ENCODE measurements at regions not wholly inside any gene's neighbourhood (a gene's known extent, or its start where the extent isn't known, plus 50 kb on each side); places are given as distances from the start of the nearest gene placed in this dataset.
"Not testable (repeated sequence)": the region's sequence is repeated elsewhere in the genome, so short reads cannot be mapped to it uniquely, and the experiment has no call there.

DNA sequence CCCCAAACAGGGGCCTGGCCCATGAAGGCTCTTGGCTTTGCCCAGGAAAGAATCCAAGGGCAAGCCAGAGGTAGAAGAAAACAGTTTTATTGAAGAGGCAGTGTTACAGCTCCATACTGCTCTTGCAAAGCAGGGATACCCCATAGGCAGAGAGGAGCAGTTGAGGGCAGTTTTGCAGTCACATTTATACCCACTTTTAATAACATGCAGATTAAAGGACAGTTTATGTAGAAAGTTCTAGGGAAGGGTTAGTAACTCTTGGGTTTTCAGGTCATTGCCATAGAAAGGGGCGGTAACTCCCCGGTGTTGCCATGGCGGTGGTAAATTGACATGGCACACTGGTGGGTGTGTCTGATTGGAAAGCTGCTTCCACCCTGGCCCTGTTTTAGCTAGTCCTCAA, 80.5 kb upstream of the GNAZ start:
- no peak for DNase-seq (ENCODE audit: low read depth)

DNA sequence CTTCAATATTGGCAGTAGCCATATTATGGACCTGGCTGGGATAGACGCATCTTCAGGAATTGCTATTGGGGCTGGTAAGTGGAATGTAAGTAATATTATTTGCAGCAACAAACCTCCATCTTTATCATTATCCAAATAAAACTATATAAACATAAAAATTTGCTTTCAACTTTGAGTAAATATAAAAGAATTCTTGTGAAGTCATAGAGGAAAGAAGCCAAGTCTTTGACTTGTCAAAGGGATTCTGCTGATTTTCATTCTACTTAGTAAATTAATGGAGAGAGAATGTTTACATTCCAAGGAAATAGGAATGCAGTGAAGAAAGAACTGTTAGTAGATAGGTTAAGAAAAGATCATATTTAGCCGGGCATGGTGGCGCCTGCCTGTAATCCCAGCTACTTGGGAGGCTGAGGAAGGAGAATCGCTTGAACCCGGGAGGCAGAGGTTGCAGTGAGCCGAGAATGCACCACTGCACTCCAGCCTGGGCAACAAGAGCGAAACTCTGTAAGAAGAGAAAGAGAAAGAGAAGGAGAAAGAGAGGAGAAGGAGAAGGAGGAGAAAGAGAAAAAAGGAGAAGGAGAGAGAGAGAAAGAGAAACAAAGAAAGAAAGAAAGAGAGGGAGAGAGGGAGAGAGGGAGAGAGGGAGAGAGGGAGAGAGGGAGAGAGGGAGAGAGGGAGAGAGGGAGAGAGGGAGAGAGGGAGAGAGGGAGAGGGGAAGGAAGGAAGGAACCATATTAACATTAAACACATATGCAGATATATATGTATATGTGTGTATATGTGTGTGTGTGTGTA, 79.4 kb upstream of the GNAZ start:
- not testable (repeated sequence) for H3K4me3 ChIP-seq (ENCODE audit: low read depth, low read length); H3K27me3 ChIP-seq (ENCODE audit: control insufficient read depth, insufficient read depth, low read length); H3K36me3 ChIP-seq (ENCODE audit: control insufficient read depth, insufficient read depth, low read length); DNase-seq (ENCODE audit: low read depth)

More for the DNA sequence above, 80.5 kb upstream of the GNAZ start:
- TF ChIP-seq, protein P1, sequence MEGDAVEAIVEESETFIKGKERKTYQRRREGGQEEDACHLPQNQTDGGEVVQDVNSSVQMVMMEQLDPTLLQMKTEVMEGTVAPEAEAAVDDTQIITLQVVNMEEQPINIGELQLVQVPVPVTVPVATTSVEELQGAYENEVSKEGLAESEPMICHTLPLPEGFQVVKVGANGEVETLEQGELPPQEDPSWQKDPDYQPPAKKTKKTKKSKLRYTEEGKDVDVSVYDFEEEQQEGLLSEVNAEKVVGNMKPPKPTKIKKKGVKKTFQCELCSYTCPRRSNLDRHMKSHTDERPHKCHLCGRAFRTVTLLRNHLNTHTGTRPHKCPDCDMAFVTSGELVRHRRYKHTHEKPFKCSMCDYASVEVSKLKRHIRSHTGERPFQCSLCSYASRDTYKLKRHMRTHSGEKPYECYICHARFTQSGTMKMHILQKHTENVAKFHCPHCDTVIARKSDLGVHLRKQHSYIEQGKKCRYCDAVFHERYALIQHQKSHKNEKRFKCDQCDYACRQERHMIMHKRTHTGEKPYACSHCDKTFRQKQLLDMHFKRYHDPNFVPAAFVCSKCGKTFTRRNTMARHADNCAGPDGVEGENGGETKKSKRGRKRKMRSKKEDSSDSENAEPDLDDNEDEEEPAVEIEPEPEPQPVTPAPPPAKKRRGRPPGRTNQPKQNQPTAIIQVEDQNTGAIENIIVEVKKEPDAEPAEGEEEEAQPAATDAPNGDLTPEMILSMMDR (IDR thresholded peaks at IDR 0.05; ENCODE audit: insufficient read depth, low read length, poor library complexity, severe bottlenecking), result no peak
- no peaks in the 10 kb centered on the region for H3K27me3 ChIP-seq (ENCODE audit: control insufficient read depth, insufficient read depth, low read length)
- H3K4me3 ChIP-seq (ENCODE audit: low read depth, low read length), result no peak overlapping the region
- no peaks in the 10 kb centered on the region for H3K36me3 ChIP-seq (ENCODE audit: control insufficient read depth, insufficient read depth, low read length)

DNA sequence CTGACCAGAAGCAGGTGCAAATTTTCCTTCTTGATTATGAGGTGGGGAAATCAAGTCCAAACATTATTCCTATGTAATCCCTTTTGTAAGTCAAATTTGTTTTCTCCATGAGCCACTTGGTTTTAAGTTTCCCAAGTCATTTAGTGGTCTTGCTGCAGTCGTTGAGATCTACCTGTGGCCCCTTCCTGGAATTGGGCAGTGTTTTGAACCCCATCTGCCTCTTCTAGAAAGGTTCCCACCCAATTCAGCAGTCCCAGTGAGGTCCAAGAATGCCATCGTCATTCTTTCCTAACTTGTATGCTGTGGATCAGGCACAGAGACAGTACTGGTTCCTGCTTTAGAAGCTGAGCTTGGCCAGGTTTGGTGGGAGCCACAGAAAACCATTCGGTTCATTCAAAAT, 77.8 kb upstream of the GNAZ start:
- DNase-seq (ENCODE audit: low read depth), result no peak
- TF ChIP-seq, protein P1 (IDR thresholded peaks at IDR 0.05; ENCODE audit: insufficient read depth, low read length, poor library complexity, severe bottlenecking), result no peak
- Histone ChIP-seq H3K36me3 (ENCODE audit: control insufficient read depth, insufficient read depth, low read length) (no peaks in the 10 kb centered on the region), H3K27me3 (ENCODE audit: control insufficient read depth, insufficient read depth, low read length) (no peaks in the 10 kb centered on the region), H3K4me3 (ENCODE audit: low read depth, low read length) (no peak overlapping the region)

DNA sequence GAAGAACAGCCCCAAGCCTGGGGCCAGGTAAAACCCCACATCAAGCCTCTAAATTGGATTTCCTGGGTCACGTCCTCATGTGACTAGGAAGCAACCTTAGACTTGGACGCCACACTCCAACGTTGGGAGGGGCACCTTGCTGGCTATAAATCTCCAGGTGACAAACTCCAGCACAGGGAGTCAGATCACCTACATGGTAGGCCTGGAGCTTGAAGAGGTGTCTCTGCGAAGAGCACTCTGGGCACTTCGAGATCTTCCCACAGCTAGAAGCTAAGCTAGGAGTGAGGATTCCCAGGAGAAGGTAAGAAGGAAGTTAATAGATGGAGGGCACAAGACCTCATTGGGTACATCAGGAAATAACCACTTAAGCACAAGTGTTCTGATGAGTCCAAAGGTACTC, 77.1 kb upstream of the GNAZ start:
- H3K36me3 ChIP-seq (ENCODE audit: control insufficient read depth, insufficient read depth, low read length), result no peaks in the 10 kb centered on the region
- TF ChIP-seq, protein P1 (IDR thresholded peaks at IDR 0.05; ENCODE audit: insufficient read depth, low read length, poor library complexity, severe bottlenecking), result no peak
- H3K27me3 ChIP-seq (ENCODE audit: control insufficient read depth, insufficient read depth, low read length), result no peaks in the 10 kb centered on the region
- no peak for DNase-seq (ENCODE audit: low read depth)
- no peak overlapping the region for H3K4me3 ChIP-seq (ENCODE audit: low read depth, low read length)

DNA sequence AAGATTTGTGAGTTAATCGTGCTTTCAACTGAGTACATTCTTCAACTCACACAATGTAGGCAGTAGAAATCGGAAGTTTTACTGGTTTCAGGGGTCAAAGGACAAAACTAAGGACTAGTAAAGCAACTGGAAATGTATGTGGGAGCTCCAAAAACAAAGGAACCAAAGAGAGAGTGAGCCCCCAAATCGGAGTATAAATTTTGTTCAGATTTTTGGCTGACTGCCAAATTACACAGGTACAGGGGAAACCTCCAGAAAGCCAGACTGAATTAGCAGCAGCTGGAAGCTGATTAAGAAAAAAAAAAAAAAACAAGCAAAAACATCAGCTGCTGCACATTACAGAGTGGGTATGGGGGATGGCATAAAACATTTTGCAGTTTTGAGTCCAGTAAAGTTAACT, 75.2 kb upstream of the GNAZ start:
- TF ChIP-seq, protein P1 (IDR thresholded peaks at IDR 0.05; ENCODE audit: insufficient read depth, low read length, poor library complexity, severe bottlenecking), result no peak
- Histone ChIP-seq H3K4me3 (ENCODE audit: low read depth, low read length) (no peak overlapping the region), H3K27me3 (ENCODE audit: control insufficient read depth, insufficient read depth, low read length) (no peaks in the 10 kb centered on the region), H3K36me3 (ENCODE audit: control insufficient read depth, insufficient read depth, low read length) (no peaks in the 10 kb centered on the region)
- DNase-seq (ENCODE audit: low read depth), result no peak

DNA sequence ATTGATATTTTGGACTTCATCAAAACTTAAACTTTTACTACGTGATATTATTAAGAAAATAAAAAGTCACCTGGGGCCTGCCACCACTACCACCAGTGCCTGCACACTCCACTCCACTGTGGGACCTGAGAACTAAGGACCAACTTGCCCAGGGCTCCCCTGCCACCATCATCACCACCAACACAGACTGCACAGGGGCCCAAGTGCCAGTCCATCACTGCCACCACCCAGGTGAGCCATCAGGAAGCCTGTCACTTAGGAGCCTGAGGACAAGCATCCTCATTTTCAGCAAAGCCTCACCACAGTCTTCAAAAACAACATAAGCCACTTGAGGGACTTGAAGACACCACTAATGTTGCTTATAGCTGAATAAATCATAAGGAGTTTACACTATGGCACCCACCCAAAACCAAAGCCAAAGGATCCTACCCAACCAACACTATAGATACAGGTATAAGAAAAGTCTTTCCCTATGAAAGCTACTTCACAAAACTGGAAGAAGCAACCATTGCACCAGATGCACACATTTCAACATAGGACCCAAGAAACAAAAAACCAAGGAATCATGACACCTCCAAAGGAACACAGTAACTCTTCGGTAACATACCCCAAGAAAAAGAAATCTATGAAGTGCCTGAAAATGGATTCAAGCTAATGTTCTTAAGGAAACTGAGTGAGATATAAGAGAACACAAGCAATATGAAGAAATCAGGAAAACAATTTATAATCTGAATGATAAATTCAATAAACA, 73.6 kb upstream of the GNAZ start:
- no peaks in the 10 kb centered on the region for H3K36me3 ChIP-seq (ENCODE audit: control insufficient read depth, insufficient read depth, low read length)
- no peak for DNase-seq (ENCODE audit: low read depth)
- TF ChIP-seq, protein P1 (IDR thresholded peaks at IDR 0.05; ENCODE audit: insufficient read depth, low read length, poor library complexity, severe bottlenecking), result no peak
- H3K27me3 ChIP-seq (ENCODE audit: control insufficient read depth, insufficient read depth, low read length), result no peaks in the 10 kb centered on the region
- H3K4me3 ChIP-seq (ENCODE audit: low read depth, low read length), result no peak overlapping the region

All from kidney epithelial cell (primary cell).